ENCODE measurements at regions not wholly inside any gene's neighbourhood (a gene's known extent, or its start where the extent isn't known, plus 50 kb on each side); places are given as distances from the start of the nearest gene placed in this dataset.

- DNase-seq (ENCODE audit: low read depth in 2 of 2): no peak
Measured at GRCh38 chr7:155869784-155870076, 57.5 kb upstream of the SHH start.

DNA sequence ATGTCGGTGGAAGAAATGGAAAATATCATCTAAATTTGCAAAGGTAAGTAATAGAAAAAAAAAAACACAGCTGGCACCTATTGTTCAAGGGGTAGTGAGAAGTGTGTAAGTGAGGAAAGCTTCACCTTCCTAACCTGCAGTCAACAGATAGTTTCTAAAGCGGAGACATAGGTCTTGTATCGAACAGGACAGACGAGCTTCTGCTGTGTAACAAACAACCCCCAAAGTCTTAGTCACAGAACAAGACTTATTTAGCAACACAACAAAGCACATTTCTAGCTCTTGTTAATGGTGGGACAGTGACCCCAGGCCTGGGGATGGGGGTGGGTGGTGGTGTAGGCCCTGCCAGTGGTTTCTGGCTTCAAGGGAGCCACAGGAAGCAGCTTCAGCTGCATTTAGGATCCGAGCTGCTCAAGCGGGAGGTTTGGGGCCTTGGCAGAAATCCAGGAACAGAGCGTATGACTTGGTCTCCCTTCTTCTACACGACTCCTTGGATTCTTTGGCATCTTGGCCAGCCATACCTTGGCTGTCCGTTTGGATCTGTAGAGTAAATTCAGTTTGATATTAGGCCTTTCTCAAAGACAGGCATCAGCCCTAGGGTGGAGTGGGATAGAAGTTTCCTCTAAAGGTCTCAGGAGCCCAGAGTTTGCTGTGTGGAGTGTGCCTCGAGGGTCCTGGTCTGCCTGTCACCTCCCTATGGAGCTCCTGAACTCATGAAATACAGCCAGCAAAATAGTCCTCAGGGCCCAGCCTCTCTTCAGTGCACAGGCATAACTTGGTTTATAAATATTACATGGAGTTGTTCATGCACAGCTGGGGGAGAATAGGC is 56.9 kb upstream of the SHH start:
- DNase-seq (ENCODE audit: low read depth in 2 of 2): no peak

DNA sequence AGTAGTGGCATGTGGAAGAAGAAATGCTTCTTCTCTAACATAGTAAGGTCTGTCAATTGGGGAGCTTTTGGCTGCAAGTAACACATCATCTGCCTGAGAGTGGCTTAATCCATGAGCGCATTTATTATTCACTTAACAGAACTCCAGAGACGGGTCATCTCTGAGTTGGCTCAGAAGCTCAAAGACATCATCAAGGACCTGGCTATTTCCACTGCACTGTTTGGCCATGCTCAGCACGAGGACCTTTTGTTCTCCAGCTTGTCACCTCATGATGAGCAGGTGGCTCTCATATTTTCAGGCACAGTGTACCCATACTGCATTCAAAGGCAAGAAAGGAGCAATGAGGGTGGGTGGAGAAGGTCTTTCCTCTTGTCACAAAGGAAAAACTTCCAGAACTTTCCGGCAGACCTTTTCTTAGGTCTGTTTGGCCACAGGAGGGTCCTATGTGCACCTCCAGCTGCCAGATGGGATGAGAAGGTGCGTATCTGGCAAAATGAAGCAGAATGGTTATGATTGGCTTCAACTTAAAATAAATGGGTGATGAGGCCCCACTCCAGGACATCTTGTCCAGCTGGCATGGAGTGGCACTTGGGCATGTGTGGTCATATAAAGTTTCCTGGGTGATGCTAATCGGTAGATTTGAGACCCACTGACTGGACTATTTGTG is 55.6 kb upstream of the SHH start:
- no peak for DNase-seq (ENCODE audit: low read depth in 2 of 2)

- DNase-seq (ENCODE audit: low read depth in 2 of 2): no peak
Measured at GRCh38 chr7:155867280-155867679, 55.0 kb upstream of the SHH start.

DNA sequence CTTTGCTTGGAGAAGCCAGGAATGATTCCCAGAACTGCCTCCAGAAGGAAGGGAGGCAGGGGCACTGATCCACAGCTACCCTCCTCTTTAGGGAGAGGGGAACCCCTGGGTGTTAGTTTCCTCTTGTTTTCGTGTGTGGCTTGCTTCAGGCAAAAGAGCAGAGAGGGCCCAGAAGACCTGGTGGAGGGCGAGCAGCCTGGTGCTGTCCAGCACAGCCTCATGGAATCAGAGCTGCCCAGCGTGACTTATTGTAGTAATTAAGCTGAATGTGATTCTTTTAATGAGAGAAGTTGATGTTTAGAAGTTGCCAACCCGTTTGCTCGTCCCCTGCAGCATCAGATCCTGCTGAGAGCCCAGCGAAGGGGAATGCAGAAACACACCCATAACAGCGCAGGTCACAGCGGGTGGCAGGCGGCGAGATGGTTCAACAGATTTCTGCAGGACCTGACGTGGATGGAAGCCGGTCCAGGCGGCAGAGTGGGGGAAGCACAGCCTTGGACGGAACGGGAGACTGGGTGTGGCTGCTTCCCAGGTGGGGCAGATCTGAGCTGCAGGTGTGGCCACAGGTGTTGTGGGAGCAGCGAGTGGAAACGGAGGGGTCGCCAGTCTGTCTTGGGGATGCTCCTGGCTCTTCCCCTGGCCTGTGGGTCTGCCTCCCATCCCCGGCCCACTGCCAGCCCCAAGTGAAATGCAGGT is 53.7 kb upstream of the SHH start:
- DNase-seq (ENCODE audit: low read depth in 2 of 2): no peak

DNA sequence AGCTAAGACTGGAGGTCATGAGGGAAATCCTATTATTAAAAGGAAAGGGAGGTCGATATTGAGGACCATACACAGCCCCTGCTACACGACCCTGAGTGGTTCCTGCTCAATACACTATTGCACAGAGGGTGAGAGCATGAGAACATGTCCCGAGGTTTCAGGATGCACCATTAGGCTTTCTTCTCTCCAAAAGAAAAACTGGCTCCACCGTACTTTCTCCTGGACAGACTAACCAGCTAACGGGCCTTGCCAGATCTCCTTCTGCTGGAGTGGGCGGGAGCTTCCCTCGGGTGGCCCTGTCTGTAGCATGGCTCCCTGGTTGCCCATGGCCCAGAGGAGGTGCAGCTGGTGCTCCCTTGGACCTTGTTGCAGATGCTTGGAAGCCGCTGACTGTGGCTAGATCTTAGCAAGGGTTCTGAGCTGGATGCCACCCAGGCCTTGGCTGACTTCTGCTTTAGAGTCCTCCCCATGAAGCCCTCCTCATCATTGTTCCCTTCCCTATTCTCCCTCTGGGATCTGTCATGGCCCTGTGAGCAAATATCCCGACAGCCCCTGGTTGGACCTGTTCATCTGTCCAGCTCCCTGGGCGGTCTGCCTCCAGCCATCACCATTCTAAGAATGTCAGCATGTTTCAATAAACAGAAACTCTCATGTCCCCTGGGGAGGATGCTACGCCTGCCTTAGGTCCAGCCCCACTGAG is 52.9 kb upstream of the SHH start:
- DNase-seq (ENCODE audit: low read depth in 2 of 2): no peak

GRCh38 chr7:155864271-155864985 is 52.2 kb upstream of the SHH start:
- no peak for DNase-seq (ENCODE audit: low read depth in 2 of 2)

- no peak for DNase-seq (ENCODE audit: low read depth in 2 of 2)
Measured at GRCh38 chr7:155863721-155864151, 51.5 kb upstream of the SHH start.

GRCh38 chr7:155862123-155862892 is 50.0 kb upstream of the SHH start:
- DNase-seq (ENCODE audit: low read depth in 2 of 2): no peak
